GM12872 (cell line): ENCODE measurements at regions not wholly inside any gene's neighbourhood (a gene's known extent, or its start where the extent isn't known, plus 50 kb on each side); places are given as distances from the start of the nearest gene placed in this dataset.

Experiments used
- CTCF ChIP-seq: IDR thresholded peaks from 3 replicates; pipeline ENCODE4 v1.5.1; 2011; ENCODE audit warnings: low read depth, mild to moderate bottlenecking, low read length, moderate library complexity; ENCODE audit not compliant: insufficient read depth

- no peak for TF ChIP-seq CTCF
These were observed 416.1 kb downstream of the ATP23 start for GRCh38 chr12:58357511-58357910.

GRCh38 chr12:58358369-58358768, 417.0 kb downstream of the ATP23 start:
- no peak for TF ChIP-seq CTCF

GRCh38 chr12:58359084-58359483, 417.7 kb downstream of the ATP23 start:
- TF ChIP-seq CTCF = no peak

- TF ChIP-seq CTCF = no peak
These were observed 419.7 kb downstream of the ATP23 start for GRCh38 chr12:58361056-58361455.

GRCh38 chr12:58363971-58364370, 422.6 kb downstream of the ATP23 start:
- no peak for TF ChIP-seq CTCF

GRCh38 chr12:58364389-58365086, 423.2 kb downstream of the ATP23 start:
- no peak for TF ChIP-seq CTCF

GRCh38 chr12:58365087-58365390, 423.7 kb downstream of the ATP23 start:
- TF ChIP-seq CTCF = no peak
